ENCODE measurements at regions not wholly inside any gene's neighbourhood (a gene's known extent, or its start where the extent isn't known, plus 50 kb on each side); places are given as distances from the start of the nearest gene placed in this dataset.
"Not testable (repeated sequence)": the region's sequence is repeated elsewhere in the genome, so short reads cannot be mapped to it uniquely, and the experiment has no call there.

GRCh38 chr5:88045165-88045564, 223.5 kb downstream of the TMEM161B start:
- H3K4me1 ChIP-seq (ENCODE audit: control insufficient read depth in 3 of 3, insufficient read depth in 2 of 3, low read depth in 1 of 3, low read length in 2 of 3) = no peaks in the 10 kb centered on the region
- DNase-seq = no peak
- H3K4me3 ChIP-seq (ENCODE audit: low read depth in 1 of 3, low read length in 3 of 3) = no peak overlapping the region
- FAIRE-seq = no peak
- no peaks in the 10 kb centered on the region for H3K36me3 ChIP-seq (ENCODE audit: control insufficient read depth in 3 of 3, insufficient read depth in 2 of 3, low read depth in 1 of 3, low read length in 3 of 3)
- H3K9me3 ChIP-seq (ENCODE audit: control insufficient read depth in 2 of 2, insufficient read depth in 1 of 2, low read depth in 1 of 2, low read length in 1 of 2) = no peaks in the 10 kb centered on the region
- no peak overlapping the region for H3K27ac ChIP-seq (ENCODE audit: low read depth in 1 of 3, low read length in 2 of 3)
- 0 to 54% (median 6%) methylated on average over 1 of the region's 1 CpG for WGBS, 3 donors
- H3K27me3 ChIP-seq (ENCODE audit: control insufficient read depth in 3 of 3, insufficient read depth in 3 of 3, low read length in 3 of 3) = no peaks in the 10 kb centered on the region

GRCh38 chr5:88034520-88034919, 234.1 kb downstream of the TMEM161B start:
- no peaks in the 10 kb centered on the region for H3K9me3 ChIP-seq (ENCODE audit: control insufficient read depth in 2 of 2, insufficient read depth in 1 of 2, low read depth in 1 of 2, low read length in 1 of 2)
- WGBS, 3 donors = 33 to 55% (median 40%) methylated on average over 1 of the region's 1 CpG
- H3K27ac ChIP-seq (ENCODE audit: low read depth in 1 of 3, low read length in 2 of 3) = no peak overlapping the region
- DNase-seq (no peak), FAIRE-seq (no peak)
- no peaks in the 10 kb centered on the region for H3K36me3 ChIP-seq (ENCODE audit: control insufficient read depth in 3 of 3, insufficient read depth in 2 of 3, low read depth in 1 of 3, low read length in 3 of 3)
- no peak overlapping the region for H3K4me3 ChIP-seq (ENCODE audit: low read depth in 1 of 3, low read length in 3 of 3)
- H3K4me1 ChIP-seq (ENCODE audit: control insufficient read depth in 3 of 3, insufficient read depth in 2 of 3, low read depth in 1 of 3, low read length in 2 of 3) = no peaks in the 10 kb centered on the region
- H3K27me3 ChIP-seq (ENCODE audit: control insufficient read depth in 3 of 3, insufficient read depth in 3 of 3, low read length in 3 of 3) = no peaks in the 10 kb centered on the region

GRCh38 chr5:88033191-88033590, 235.5 kb downstream of the TMEM161B start:
- no peaks in the 10 kb centered on the region for H3K27me3 ChIP-seq (ENCODE audit: control insufficient read depth in 3 of 3, insufficient read depth in 3 of 3, low read length in 3 of 3)
- H3K27ac ChIP-seq (ENCODE audit: low read depth in 1 of 3, low read length in 2 of 3) = no peak overlapping the region
- FAIRE-seq = no peak
- WGBS, 3 donors = 47 to 52% (median 50%) methylated on average over 2 of the region's 2 CpGs
- no peak overlapping the region for H3K4me3 ChIP-seq (ENCODE audit: low read depth in 1 of 3, low read length in 3 of 3)
- DNase-seq = no peak
- H3K36me3 ChIP-seq (ENCODE audit: control insufficient read depth in 3 of 3, insufficient read depth in 2 of 3, low read depth in 1 of 3, low read length in 3 of 3) = no peaks in the 10 kb centered on the region
- H3K9me3 ChIP-seq (ENCODE audit: control insufficient read depth in 2 of 2, insufficient read depth in 1 of 2, low read depth in 1 of 2, low read length in 1 of 2) = no peaks in the 10 kb centered on the region
- H3K4me1 ChIP-seq (ENCODE audit: control insufficient read depth in 3 of 3, insufficient read depth in 2 of 3, low read depth in 1 of 3, low read length in 2 of 3) = no peaks in the 10 kb centered on the region

- no peaks in the 10 kb centered on the region for H3K4me1 ChIP-seq (ENCODE audit: control insufficient read depth in 3 of 3, insufficient read depth in 2 of 3, low read depth in 1 of 3, low read length in 2 of 3)
- no peak for FAIRE-seq
- 73 to 89% (median 86%) methylated on average over 2 of the region's 2 CpGs for whole genome bisulfite sequencing, 3 donors
- H3K9me3 ChIP-seq (ENCODE audit: control insufficient read depth in 2 of 2, insufficient read depth in 1 of 2, low read depth in 1 of 2, low read length in 1 of 2) = no peaks in the 10 kb centered on the region
- no peaks in the 10 kb centered on the region for H3K36me3 ChIP-seq (ENCODE audit: control insufficient read depth in 3 of 3, insufficient read depth in 2 of 3, low read depth in 1 of 3, low read length in 3 of 3)
- no peak overlapping the region for H3K4me3 ChIP-seq (ENCODE audit: low read depth in 1 of 3, low read length in 3 of 3)
- H3K27ac ChIP-seq (ENCODE audit: low read depth in 1 of 3, low read length in 2 of 3) = no peak overlapping the region
- H3K27me3 ChIP-seq (ENCODE audit: control insufficient read depth in 3 of 3, insufficient read depth in 3 of 3, low read length in 3 of 3) = peaks cover 0 to 2% (median 0%) of the 10 kb centered on the region in 3 donors
- DNase-seq = no peak
Observed at GRCh38 chr5:88029011-88029410, 239.6 kb downstream of the TMEM161B start.

GRCh38 chr5:88021141-88021540, 247.5 kb downstream of the TMEM161B start:
- Histone ChIP-seq H3K36me3 (ENCODE audit: control insufficient read depth in 3 of 3, insufficient read depth in 2 of 3, low read depth in 1 of 3, low read length in 3 of 3) (no peaks in the 10 kb centered on the region), H3K4me1 (ENCODE audit: control insufficient read depth in 3 of 3, insufficient read depth in 2 of 3, low read depth in 1 of 3, low read length in 2 of 3) (no peaks in the 10 kb centered on the region), H3K9me3 (ENCODE audit: control insufficient read depth in 2 of 2, insufficient read depth in 1 of 2, low read depth in 1 of 2, low read length in 1 of 2) (no peaks in the 10 kb centered on the region), H3K4me3 (ENCODE audit: low read depth in 1 of 3, low read length in 3 of 3) (no peak overlapping the region), H3K27ac (ENCODE audit: low read depth in 1 of 3, low read length in 2 of 3) (no peak overlapping the region), H3K27me3 (ENCODE audit: control insufficient read depth in 3 of 3, insufficient read depth in 3 of 3, low read length in 3 of 3) (no peaks in the 10 kb centered on the region)
- DNase-seq (no peak), FAIRE-seq (no peak)
- WGBS, 3 donors = 74 to 79% (median 76%) methylated on average over 5 of the region's 5 CpGs

- H3K9me3 ChIP-seq (ENCODE audit: control insufficient read depth in 2 of 2, insufficient read depth in 1 of 2, low read depth in 1 of 2, low read length in 1 of 2); H3K27ac ChIP-seq (ENCODE audit: low read depth in 1 of 3, low read length in 2 of 3); H3K4me3 ChIP-seq (ENCODE audit: low read depth in 1 of 3, low read length in 3 of 3); H3K4me1 ChIP-seq (ENCODE audit: control insufficient read depth in 3 of 3, insufficient read depth in 2 of 3, low read depth in 1 of 3, low read length in 2 of 3); FAIRE-seq; H3K36me3 ChIP-seq (ENCODE audit: control insufficient read depth in 3 of 3, insufficient read depth in 2 of 3, low read depth in 1 of 3, low read length in 3 of 3); H3K27me3 ChIP-seq (ENCODE audit: control insufficient read depth in 3 of 3, insufficient read depth in 3 of 3, low read length in 3 of 3); DNase-seq: not testable (repeated sequence)
- WGBS, 3 donors = 68 to 78% (median 77%) methylated on average over 6 to 7 of the region's 7 CpGs
Observed at GRCh38 chr5:88014984-88015383, 253.7 kb downstream of the TMEM161B start.

GRCh38 chr5:88000877-88001276, 267.8 kb downstream of the TMEM161B start:
- no peaks in the 10 kb centered on the region for H3K36me3 ChIP-seq (ENCODE audit: control insufficient read depth in 3 of 3, insufficient read depth in 2 of 3, low read depth in 1 of 3, low read length in 3 of 3)
- H3K9me3 ChIP-seq (ENCODE audit: control insufficient read depth in 2 of 2, insufficient read depth in 1 of 2, low read depth in 1 of 2, low read length in 1 of 2) = no peaks in the 10 kb centered on the region
- no peak overlapping the region for H3K27ac ChIP-seq (ENCODE audit: low read depth in 1 of 3, low read length in 2 of 3)
- no peaks in the 10 kb centered on the region for H3K27me3 ChIP-seq (ENCODE audit: control insufficient read depth in 3 of 3, insufficient read depth in 3 of 3, low read length in 3 of 3)
- H3K4me1 ChIP-seq (ENCODE audit: control insufficient read depth in 3 of 3, insufficient read depth in 2 of 3, low read depth in 1 of 3, low read length in 2 of 3) = no peaks in the 10 kb centered on the region
- WGBS, 3 donors = 48 to 51% (median 51%) methylated on average over 5 of the region's 5 CpGs
- H3K4me3 ChIP-seq (ENCODE audit: low read depth in 1 of 3, low read length in 3 of 3) = no peak overlapping the region
- DNase-seq (no peak), FAIRE-seq (no peak)

- 31 to 55% (median 33%) methylated on average over 3 of the region's 3 CpGs for WGBS, 3 donors
- FAIRE-seq (no peak), DNase-seq (no peak)
- no peak overlapping the region for H3K4me3 ChIP-seq (ENCODE audit: low read depth in 1 of 3, low read length in 3 of 3)
- no peaks in the 10 kb centered on the region for H3K9me3 ChIP-seq (ENCODE audit: control insufficient read depth in 2 of 2, insufficient read depth in 1 of 2, low read depth in 1 of 2, low read length in 1 of 2)
- no peaks in the 10 kb centered on the region for H3K4me1 ChIP-seq (ENCODE audit: control insufficient read depth in 3 of 3, insufficient read depth in 2 of 3, low read depth in 1 of 3, low read length in 2 of 3)
- no peaks in the 10 kb centered on the region for H3K27me3 ChIP-seq (ENCODE audit: control insufficient read depth in 3 of 3, insufficient read depth in 3 of 3, low read length in 3 of 3)
- H3K27ac ChIP-seq (ENCODE audit: low read depth in 1 of 3, low read length in 2 of 3) = no peak overlapping the region
- no peaks in the 10 kb centered on the region for H3K36me3 ChIP-seq (ENCODE audit: control insufficient read depth in 3 of 3, insufficient read depth in 2 of 3, low read depth in 1 of 3, low read length in 3 of 3)
Observed at GRCh38 chr5:87997662-87998061, 271.0 kb downstream of the TMEM161B start.

- Histone ChIP-seq H3K4me1 (ENCODE audit: control insufficient read depth in 3 of 3, insufficient read depth in 2 of 3, low read depth in 1 of 3, low read length in 2 of 3) (no peaks in the 10 kb centered on the region), H3K27me3 (ENCODE audit: control insufficient read depth in 3 of 3, insufficient read depth in 3 of 3, low read length in 3 of 3) (no peaks in the 10 kb centered on the region), H3K4me3 (ENCODE audit: low read depth in 1 of 3, low read length in 3 of 3) (no peak overlapping the region), H3K9me3 (ENCODE audit: control insufficient read depth in 2 of 2, insufficient read depth in 1 of 2, low read depth in 1 of 2, low read length in 1 of 2) (no peaks in the 10 kb centered on the region), H3K36me3 (ENCODE audit: control insufficient read depth in 3 of 3, insufficient read depth in 2 of 3, low read depth in 1 of 3, low read length in 3 of 3) (no peaks in the 10 kb centered on the region), H3K27ac (ENCODE audit: low read depth in 1 of 3, low read length in 2 of 3) (no peak overlapping the region)
- DNase-seq = no peak
- FAIRE-seq = no peak
- WGBS, 3 donors = 32 to 42% (median 39%) methylated on average over 2 of the region's 2 CpGs
Observed at GRCh38 chr5:87966213-87966612, 302.4 kb downstream of the TMEM161B start.
